NCI-H2196 (cell line): ENCODE measurements at regions not wholly inside any gene's neighbourhood (a gene's known extent, or its start where the extent isn't known, plus 50 kb on each side); places are given as distances from the start of the nearest gene placed in this dataset.
"Not testable (repeated sequence)": the region's sequence is repeated elsewhere in the genome, so short reads cannot be mapped to it uniquely, and the experiment has no call there.

ENCODE experiments used
- DNase-seq: peaks from one replicate; lab custom pipeline; 2025; ENCODE audit not compliant: unreplicated experiment; lab: John Stamatoyannopoulos, UW

- DNase-seq: no peak
Observed at GRCh38 chr12:17110316-17110715, 504.4 kb upstream of the LMO3 start.

- no peak for DNase-seq
Observed at GRCh38 chr12:17108877-17109541, 503.0 kb upstream of the LMO3 start.

- DNase-seq: no peak
Observed at GRCh38 chr12:17104801-17105200, 498.8 kb upstream of the LMO3 start.

GRCh38 chr12:17097674-17098073 lies 491.7 kb upstream of the LMO3 start:
- DNase-seq: no peak

GRCh38 chr12:17084831-17085230 lies 478.9 kb upstream of the LMO3 start:
- DNase-seq: no peak

GRCh38 chr12:17079251-17079909 lies 473.4 kb upstream of the LMO3 start:
- no peak for DNase-seq

GRCh38 chr12:17077594-17077993 lies 471.6 kb upstream of the LMO3 start:
- no peak for DNase-seq

GRCh38 chr12:17076811-17077210 lies 470.8 kb upstream of the LMO3 start:
- DNase-seq: no peak

GRCh38 chr12:17076028-17076744 lies 470.2 kb upstream of the LMO3 start:
- DNase-seq: no peak

- DNase-seq: no peak
Observed at GRCh38 chr12:17064834-17065233, 458.9 kb upstream of the LMO3 start.

- DNase-seq: no peak
Observed at GRCh38 chr12:17062267-17063036, 456.5 kb upstream of the LMO3 start.

GRCh38 chr12:17060260-17060659 lies 454.3 kb upstream of the LMO3 start:
- DNase-seq: no peak

GRCh38 chr12:17056546-17056945 lies 450.6 kb upstream of the LMO3 start:
- no peak for DNase-seq

GRCh38 chr12:17038923-17039322 lies 433.0 kb upstream of the LMO3 start:
- DNase-seq: no peak

- DNase-seq: no peak
Observed at GRCh38 chr12:17035372-17035771, 429.4 kb upstream of the LMO3 start.

GRCh38 chr12:17030338-17030737 lies 424.4 kb upstream of the LMO3 start:
- DNase-seq: no peak

GRCh38 chr12:17028348-17028747 lies 422.4 kb upstream of the LMO3 start:
- no peak for DNase-seq

GRCh38 chr12:17025424-17025823 lies 419.5 kb upstream of the LMO3 start:
- DNase-seq: not testable (repeated sequence)

- DNase-seq: no peak
Observed at GRCh38 chr12:17020765-17021164, 414.8 kb upstream of the LMO3 start.

- no peak for DNase-seq
Observed at GRCh38 chr12:17017402-17017801, 411.4 kb upstream of the LMO3 start.

GRCh38 chr12:17016116-17016864 lies 410.3 kb upstream of the LMO3 start:
- DNase-seq: no peak
